ENCODE measurements at regions not wholly inside any gene's neighbourhood (a gene's known extent, or its start where the extent isn't known, plus 50 kb on each side); places are given as distances from the start of the nearest gene placed in this dataset.

DNA sequence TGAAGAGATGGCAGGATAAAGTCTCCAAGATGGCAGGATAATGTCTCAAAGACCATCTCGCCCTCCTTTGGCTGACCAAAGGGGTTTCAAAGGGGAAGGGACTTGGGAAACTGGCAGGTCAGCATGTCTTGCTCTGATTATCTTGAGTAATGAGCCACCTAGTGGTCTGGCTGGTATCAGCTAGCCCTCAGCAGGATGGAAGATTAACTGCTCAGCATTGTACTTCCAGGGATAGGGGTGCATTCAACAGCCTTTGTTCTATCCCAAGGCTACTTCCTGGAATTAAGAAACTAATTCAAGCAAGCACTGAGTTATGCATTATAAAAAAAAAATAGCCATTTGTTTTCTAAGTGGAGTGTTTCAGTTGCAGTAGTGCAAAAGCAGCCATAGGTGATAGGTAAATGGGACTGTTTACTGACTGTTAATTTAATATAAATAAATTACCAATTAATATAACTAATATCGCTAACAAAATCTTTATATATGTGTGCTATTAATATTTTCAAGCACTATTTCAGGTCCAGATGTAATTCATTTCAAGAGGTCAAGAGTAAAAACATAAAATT is 555.5 kb downstream of the CDH9 start:
- no peak overlapping the region for H4K91ac ChIP-seq (ENCODE audit: insufficient read depth, low read depth, low read length)
- H3K4me3 ChIP-seq (ENCODE audit: insufficient read depth, low read depth, low read length) = no peak overlapping the region
- POLR2A ChIA-PET (ENCODE audit: unreplicated experiment) = no interaction called here
- H2BK15ac ChIP-seq (ENCODE audit: low read depth, low read length) = no peak overlapping the region
- H2BK20ac ChIP-seq (ENCODE audit: low read depth, low read length) = no peak overlapping the region
- intact Hi-C loops (cut with micrococcal nuclease) (no loop called here), in situ Hi-C loops (cut with MboI; ENCODE audit: low sequenced_read_pairs) (no loop called here), dilution Hi-C loops (cut with HindIII; ENCODE audit: low sequenced_read_pairs, unreplicated experiment) (no loop called here)
- no peak overlapping the region for H2BK120ac ChIP-seq (ENCODE audit: low read depth, low read length)
- no peak overlapping the region for H2AFZ ChIP-seq (replicated peaks; ENCODE audit: low read length, poor library complexity)
- DNase-seq = no peak
- no CpG with 5 or more reads among the region's 2 CpGs for WGBS, 2 experiments (ENCODE audit: extremely low coverage in 2 of 2, insufficient read length in 1 of 2)
- H3K9me1 ChIP-seq (ENCODE audit: insufficient read depth, low read length) = no peaks in the 10 kb centered on the region
- H2AK9ac ChIP-seq (replicated peaks; ENCODE audit: low read depth, low read length, poor library complexity) = no peak overlapping the region
- H3K4me1 ChIP-seq (ENCODE audit: control insufficient read depth, insufficient read depth, low read length) = no peaks in the 10 kb centered on the region
- no peak overlapping the region for H2AK5ac ChIP-seq (ENCODE audit: low read depth, low read length)
- H4K20me1 ChIP-seq (ENCODE audit: insufficient read depth, low read length) = no peaks in the 10 kb centered on the region
- H3K9ac ChIP-seq (ENCODE audit: low read depth, low read length) = no peak overlapping the region
- CTCF ChIA-PET = no interaction called here
- BruUV-seq (replicated peaks) = no TSS peak
- no peaks in the 10 kb centered on the region for H3K79me1 ChIP-seq (ENCODE audit: low read depth in 1 of 2, low read length in 2 of 2)
- no peak overlapping the region for H3K27ac ChIP-seq (ENCODE audit: insufficient read depth, low read length)
- no peaks in the 10 kb centered on the region for H3K27me3 ChIP-seq (ENCODE audit: control insufficient read depth, insufficient read depth, low read length)
- no peak overlapping the region for H3K4me2 ChIP-seq (ENCODE audit: low read depth, low read length)
- no peak overlapping the region for H3K56ac ChIP-seq (ENCODE audit: extremely low read depth, insufficient read depth, low read length)
- no peak overlapping the region for H4K8ac ChIP-seq (ENCODE audit: low read depth in 2 of 2, low read length in 2 of 2)
- no peak overlapping the region for H3K23ac ChIP-seq (ENCODE audit: low read depth, low read length)
- ATAC-seq (ENCODE audit: low read depth) = no peak
- H3K9me3 ChIP-seq (ENCODE audit: control insufficient read depth, insufficient read depth, low read length) = peaks cover 6% of the 10 kb centered on the region; the same call in 1 of the 2 replicates
- no peaks in the 10 kb centered on the region for H3K36me3 ChIP-seq (ENCODE audit: control insufficient read depth, insufficient read depth, low read length)
- no peak overlapping the region for H3K4ac ChIP-seq (ENCODE audit: low read depth, low read length)
- H4K5ac ChIP-seq (ENCODE audit: low read depth, low read length) = no peak overlapping the region
- no peak for TF ChIP-seq CHD1 (IDR thresholded peaks at IDR 0.05; ENCODE audit: low read depth, low read length)
- TF ChIP-seq, protein P1, sequence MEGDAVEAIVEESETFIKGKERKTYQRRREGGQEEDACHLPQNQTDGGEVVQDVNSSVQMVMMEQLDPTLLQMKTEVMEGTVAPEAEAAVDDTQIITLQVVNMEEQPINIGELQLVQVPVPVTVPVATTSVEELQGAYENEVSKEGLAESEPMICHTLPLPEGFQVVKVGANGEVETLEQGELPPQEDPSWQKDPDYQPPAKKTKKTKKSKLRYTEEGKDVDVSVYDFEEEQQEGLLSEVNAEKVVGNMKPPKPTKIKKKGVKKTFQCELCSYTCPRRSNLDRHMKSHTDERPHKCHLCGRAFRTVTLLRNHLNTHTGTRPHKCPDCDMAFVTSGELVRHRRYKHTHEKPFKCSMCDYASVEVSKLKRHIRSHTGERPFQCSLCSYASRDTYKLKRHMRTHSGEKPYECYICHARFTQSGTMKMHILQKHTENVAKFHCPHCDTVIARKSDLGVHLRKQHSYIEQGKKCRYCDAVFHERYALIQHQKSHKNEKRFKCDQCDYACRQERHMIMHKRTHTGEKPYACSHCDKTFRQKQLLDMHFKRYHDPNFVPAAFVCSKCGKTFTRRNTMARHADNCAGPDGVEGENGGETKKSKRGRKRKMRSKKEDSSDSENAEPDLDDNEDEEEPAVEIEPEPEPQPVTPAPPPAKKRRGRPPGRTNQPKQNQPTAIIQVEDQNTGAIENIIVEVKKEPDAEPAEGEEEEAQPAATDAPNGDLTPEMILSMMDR (conservative IDR thresholded peaks at IDR 0.05; ENCODE audit: low read depth, low read length) = 0 out of 2 replicates have a peak, but pooled peaks have one; percentile 5
- H2BK5ac ChIP-seq (ENCODE audit: low read depth, low read length, poor library complexity, severe bottlenecking) = no peak overlapping the region
- no peak overlapping the region for H3K18ac ChIP-seq (ENCODE audit: low read depth, low read length)
- no peak overlapping the region for H3K14ac ChIP-seq (replicated peaks; ENCODE audit: low read depth, low read length)

Measured in IMR-90 (cell line).